ENCODE measurements at regions not wholly inside any gene's neighbourhood (a gene's known extent, or its start where the extent isn't known, plus 50 kb on each side); places are given as distances from the start of the nearest gene placed in this dataset.

DNA sequence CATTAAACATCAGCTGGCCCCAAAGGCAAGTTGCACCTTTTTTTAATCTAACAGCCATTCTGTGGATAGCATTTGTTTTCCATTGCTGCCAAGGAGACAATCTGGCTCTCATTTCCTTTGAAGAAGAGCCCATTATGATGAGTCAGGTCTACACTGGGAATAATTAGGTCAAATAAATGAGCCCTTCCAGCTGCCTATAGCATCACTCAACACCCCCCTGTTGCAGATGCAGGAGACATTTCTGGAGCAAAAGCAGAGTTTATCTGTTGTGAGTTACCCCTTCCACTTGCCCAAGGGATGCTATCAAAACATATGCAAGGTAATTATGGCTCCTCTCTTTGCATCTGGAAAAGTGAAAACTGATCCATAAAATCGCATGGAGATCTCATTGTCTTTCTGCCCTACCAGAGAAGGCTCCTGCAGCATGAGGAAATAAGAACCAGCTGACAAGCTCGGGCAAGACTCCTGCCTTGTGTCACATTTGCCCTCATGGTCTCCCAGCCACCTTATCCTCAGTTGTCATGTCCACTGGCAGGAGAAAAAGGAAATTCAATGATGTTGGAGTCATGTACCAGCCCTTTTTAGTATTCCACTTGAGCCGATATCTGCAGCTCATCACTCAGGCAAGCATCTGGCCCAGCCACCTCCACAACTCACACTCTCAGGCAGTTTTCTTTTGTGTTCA lies 135.9 kb downstream of the SLC30A10 start (continued):
- TF ChIP-seq PATZ1 (CRISPR knock-in tag; IDR thresholded peaks at IDR 0.05; ENCODE audit: borderline replicate concordance) (no peak), TCF4 (CRISPR knock-in tag; IDR thresholded peaks at IDR 0.05; ENCODE audit: borderline replicate concordance) (peak; percentile 96; the same call in 1 of the 2 replicates), GLIS3 (CRISPR knock-in tag; IDR thresholded peaks at IDR 0.05) (no peak), PPARA (CRISPR knock-in tag; IDR thresholded peaks at IDR 0.05; ENCODE audit: borderline replicate concordance) (no peak), CSDC2 (CRISPR knock-in tag; IDR thresholded peaks at IDR 0.05) (no peak), TOX (CRISPR knock-in tag; IDR thresholded peaks at IDR 0.05; ENCODE audit: borderline replicate concordance) (peak; percentile 70; the same call in 1 of the 2 replicates), ZFP30 (CRISPR knock-in tag; IDR thresholded peaks at IDR 0.05) (no peak)
- TF ChIP-seq, protein P1, sequence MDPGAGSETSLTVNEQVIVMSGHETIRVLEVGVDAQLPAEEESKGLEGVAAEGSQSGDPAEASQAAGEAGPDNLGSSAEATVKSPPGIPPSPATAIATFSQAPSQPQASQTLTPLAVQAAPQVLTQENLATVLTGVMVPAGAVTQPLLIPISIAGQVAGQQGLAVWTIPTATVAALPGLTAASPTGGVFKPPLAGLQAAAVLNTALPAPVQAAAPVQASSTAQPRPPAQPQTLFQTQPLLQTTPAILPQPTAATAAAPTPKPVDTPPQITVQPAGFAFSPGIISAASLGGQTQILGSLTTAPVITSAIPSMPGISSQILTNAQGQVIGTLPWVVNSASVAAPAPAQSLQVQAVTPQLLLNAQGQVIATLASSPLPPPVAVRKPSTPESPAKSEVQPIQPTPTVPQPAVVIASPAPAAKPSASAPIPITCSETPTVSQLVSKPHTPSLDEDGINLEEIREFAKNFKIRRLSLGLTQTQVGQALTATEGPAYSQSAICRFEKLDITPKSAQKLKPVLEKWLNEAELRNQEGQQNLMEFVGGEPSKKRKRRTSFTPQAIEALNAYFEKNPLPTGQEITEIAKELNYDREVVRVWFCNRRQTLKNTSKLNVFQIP (CRISPR knock-in tag; IDR thresholded peaks at IDR 0.05; ENCODE audit: borderline replicate concordance, low read depth): no peak

DNA sequence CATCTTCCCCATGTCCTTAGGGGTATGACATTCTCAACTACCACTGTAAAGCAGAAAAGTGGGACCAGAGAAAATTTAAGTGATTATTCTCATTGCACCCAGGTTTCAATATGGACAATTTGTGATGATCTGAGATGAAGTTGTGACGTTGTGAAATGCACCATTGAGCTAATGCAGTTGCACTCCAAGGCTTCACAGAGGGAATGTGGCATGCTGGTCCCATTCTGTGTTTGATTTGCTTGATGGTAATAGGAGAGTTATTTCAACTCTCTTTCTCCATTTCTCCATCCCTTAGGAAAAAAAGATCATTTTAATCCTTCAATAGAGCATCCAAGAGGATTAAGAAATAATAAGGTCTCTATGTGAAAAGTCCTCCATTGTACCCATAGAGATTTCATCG lies 136.6 kb downstream of the SLC30A10 start:
- peak; percentile 22 for ATAC-seq
- TF ChIP-seq CSDC2 (CRISPR knock-in tag; IDR thresholded peaks at IDR 0.05) (no peak), SNAI2 (CRISPR knock-in tag; IDR thresholded peaks at IDR 0.05) (no peak), CSRNP3 (CRISPR knock-in tag; IDR thresholded peaks at IDR 0.05) (no peak), ZNF8 (CRISPR knock-in tag; IDR thresholded peaks at IDR 0.05) (no peak), ZNF70 (CRISPR knock-in tag; IDR thresholded peaks at IDR 0.05) (no peak), ZC3H10 (CRISPR knock-in tag; IDR thresholded peaks at IDR 0.05) (no peak), TOX (CRISPR knock-in tag; IDR thresholded peaks at IDR 0.05; ENCODE audit: borderline replicate concordance) (no peak), OSR1 (CRISPR knock-in tag; IDR thresholded peaks at IDR 0.05) (no peak), ZFP3 (CRISPR knock-in tag; IDR thresholded peaks at IDR 0.05) (no peak), GLIS3 (CRISPR knock-in tag; IDR thresholded peaks at IDR 0.05) (no peak), ZNF565 (CRISPR knock-in tag; conservative IDR thresholded peaks at IDR 0.05; ENCODE audit: low read depth) (no peak), ZFP30 (CRISPR knock-in tag; IDR thresholded peaks at IDR 0.05) (no peak), PPARA (CRISPR knock-in tag; IDR thresholded peaks at IDR 0.05; ENCODE audit: borderline replicate concordance) (no peak), ISL1 (CRISPR knock-in tag; IDR thresholded peaks at IDR 0.05) (no peak), ARNTL (CRISPR knock-in tag; IDR thresholded peaks at IDR 0.05; ENCODE audit: borderline replicate concordance, low read depth) (no peak), BACH2 (CRISPR knock-in tag; IDR thresholded peaks at IDR 0.05; ENCODE audit: borderline replicate concordance) (no peak), RARB (CRISPR knock-in tag; IDR thresholded peaks at IDR 0.05) (no peak)
- TF ChIP-seq, protein P2, sequence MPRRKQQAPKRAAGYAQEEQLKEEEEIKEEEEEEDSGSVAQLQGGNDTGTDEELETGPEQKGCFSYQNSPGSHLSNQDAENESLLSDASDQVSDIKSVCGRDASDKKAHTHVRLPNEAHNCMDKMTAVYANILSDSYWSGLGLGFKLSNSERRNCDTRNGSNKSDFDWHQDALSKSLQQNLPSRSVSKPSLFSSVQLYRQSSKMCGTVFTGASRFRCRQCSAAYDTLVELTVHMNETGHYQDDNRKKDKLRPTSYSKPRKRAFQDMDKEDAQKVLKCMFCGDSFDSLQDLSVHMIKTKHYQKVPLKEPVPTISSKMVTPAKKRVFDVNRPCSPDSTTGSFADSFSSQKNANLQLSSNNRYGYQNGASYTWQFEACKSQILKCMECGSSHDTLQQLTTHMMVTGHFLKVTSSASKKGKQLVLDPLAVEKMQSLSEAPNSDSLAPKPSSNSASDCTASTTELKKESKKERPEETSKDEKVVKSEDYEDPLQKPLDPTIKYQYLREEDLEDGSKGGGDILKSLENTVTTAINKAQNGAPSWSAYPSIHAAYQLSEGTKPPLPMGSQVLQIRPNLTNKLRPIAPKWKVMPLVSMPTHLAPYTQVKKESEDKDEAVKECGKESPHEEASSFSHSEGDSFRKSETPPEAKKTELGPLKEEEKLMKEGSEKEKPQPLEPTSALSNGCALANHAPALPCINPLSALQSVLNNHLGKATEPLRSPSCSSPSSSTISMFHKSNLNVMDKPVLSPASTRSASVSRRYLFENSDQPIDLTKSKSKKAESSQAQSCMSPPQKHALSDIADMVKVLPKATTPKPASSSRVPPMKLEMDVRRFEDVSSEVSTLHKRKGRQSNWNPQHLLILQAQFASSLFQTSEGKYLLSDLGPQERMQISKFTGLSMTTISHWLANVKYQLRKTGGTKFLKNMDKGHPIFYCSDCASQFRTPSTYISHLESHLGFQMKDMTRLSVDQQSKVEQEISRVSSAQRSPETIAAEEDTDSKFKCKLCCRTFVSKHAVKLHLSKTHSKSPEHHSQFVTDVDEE (CRISPR knock-in tag; IDR thresholded peaks at IDR 0.05): no peak
- TF ChIP-seq, protein P1 (CRISPR knock-in tag; IDR thresholded peaks at IDR 0.05; ENCODE audit: borderline replicate concordance, low read depth): no peak
- TF ChIP-seq, protein P3, sequence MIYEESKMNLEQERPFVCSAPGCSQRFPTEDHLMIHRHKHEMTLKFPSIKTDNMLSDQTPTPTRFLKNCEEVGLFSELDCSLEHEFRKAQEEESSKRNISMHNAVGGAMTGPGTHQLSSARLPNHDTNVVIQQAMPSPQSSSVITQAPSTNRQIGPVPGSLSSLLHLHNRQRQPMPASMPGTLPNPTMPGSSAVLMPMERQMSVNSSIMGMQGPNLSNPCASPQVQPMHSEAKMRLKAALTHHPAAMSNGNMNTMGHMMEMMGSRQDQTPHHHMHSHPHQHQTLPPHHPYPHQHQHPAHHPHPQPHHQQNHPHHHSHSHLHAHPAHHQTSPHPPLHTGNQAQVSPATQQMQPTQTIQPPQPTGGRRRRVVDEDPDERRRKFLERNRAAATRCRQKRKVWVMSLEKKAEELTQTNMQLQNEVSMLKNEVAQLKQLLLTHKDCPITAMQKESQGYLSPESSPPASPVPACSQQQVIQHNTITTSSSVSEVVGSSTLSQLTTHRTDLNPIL (CRISPR knock-in tag; IDR thresholded peaks at IDR 0.05; ENCODE audit: low read depth): no peak

All from SK-N-SH treated with all-trans-retinoic acid at 6 μM for 48 hours (cell line).